MM.1S (cell line): ENCODE measurements at regions not wholly inside any gene's neighbourhood (a gene's known extent, or its start where the extent isn't known, plus 50 kb on each side); places are given as distances from the start of the nearest gene placed in this dataset.

Experiments
- CTCF ChIP-seq: fragments of 300-600 bp; sonication (generic); IDR thresholded peaks from 2 replicates; pipeline ENCODE4 v1.5.1; 2016; ENCODE audit warnings: antibody characterized with exemption, low read length, mixed read lengths
- EZH2 ChIP-seq: fragments of 300-600 bp; sonication (generic); optimal IDR thresholded peaks from 2 replicates; pipeline ENCODE3; 2017; ENCODE audit warnings: low read depth, mild to moderate bottlenecking, antibody characterized with exemption, low read length, mixed read lengths
- EZH2phosphoT487 ChIP-seq: fragments of 300-600 bp; sonication (generic); IDR thresholded peaks from 2 replicates; pipeline ENCODE4 v1.6.1; 2018; ENCODE audit warnings: antibody characterized with exemption, low read length

DNA sequence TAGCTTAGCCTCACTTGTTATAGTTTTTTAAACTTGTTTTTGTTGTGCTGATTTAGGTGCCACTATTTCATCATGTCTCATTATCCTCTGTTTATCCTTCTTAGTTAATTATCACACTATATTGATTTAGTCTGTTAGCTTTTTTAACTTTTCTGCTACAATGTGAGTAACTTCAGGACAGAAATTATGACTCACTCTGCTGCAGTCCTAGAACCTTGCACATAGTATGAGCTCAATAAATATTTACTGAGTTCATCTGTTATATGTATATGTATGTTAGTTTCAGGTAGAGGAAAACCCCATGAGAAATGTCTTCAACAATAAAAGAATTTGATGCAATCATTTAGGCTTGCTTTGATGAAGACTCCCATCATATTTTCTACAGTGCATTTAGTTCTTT lies 224.3 kb upstream of the NAV3 start:
- no peak for TF ChIP-seq CTCF
- TF ChIP-seq EZH2 = no peak
- no peak for TF ChIP-seq EZH2phosphoT487
